ENCODE measurements at regions not wholly inside any gene's neighbourhood (a gene's known extent, or its start where the extent isn't known, plus 50 kb on each side); places are given as distances from the start of the nearest gene placed in this dataset.

DNA sequence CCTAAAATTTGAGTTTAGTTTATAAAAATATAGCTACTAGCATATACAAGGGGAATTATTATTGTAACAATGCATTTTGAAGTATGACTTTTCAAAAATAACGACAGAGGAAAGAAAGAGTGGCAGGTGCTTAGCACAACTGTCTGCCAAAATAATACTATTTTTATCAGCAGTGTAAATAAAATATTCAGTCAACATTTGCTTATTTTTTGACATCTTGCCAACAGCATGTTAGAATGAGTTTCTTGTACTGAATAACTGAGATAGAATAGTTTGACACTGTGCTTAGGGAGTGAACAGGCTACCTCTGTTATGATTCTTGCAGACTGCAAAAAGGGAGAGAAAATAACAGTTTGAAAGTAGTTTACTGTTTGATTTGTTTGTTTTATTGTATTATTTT, 909.8 kb downstream of the BRINP3 start:
- H3K79me2 ChIP-seq (replicated peaks; ENCODE audit: insufficient read depth) = no peaks in the 10 kb centered on the region
- no peaks in the 10 kb centered on the region for H3K36me3 ChIP-seq (ENCODE audit: insufficient read depth)
- H3K27me3 Mint-ChIP-seq (ENCODE audit: insufficient read depth, low read depth, poor library complexity) = no peaks in the 10 kb centered on the region
- H3K4me1 Mint-ChIP-seq = no peaks in the 10 kb centered on the region
- no peaks in the 10 kb centered on the region for H3K36me3 Mint-ChIP-seq (ENCODE audit: low read depth)
- H3K27ac Mint-ChIP-seq = no peak overlapping the region
- H3K9me3 Mint-ChIP-seq = no peaks in the 10 kb centered on the region
- no peak for ATAC-seq
- no peak for DNase-seq (ENCODE audit: low spot score)
- H3K27ac ChIP-seq (ENCODE audit: low read depth) = no peak overlapping the region
- no peak overlapping the region for H2AFZ ChIP-seq
- no peaks in the 10 kb centered on the region for H3K4me1 ChIP-seq (ENCODE audit: insufficient read depth)
- no peaks in the 10 kb centered on the region for H3F3A ChIP-seq (replicated peaks; ENCODE audit: low read depth)
- H4K20me1 ChIP-seq (replicated peaks; ENCODE audit: insufficient read depth) = no peaks in the 10 kb centered on the region
- H3K9me2 ChIP-seq (ENCODE audit: insufficient read depth) = no peaks in the 10 kb centered on the region
- no peak overlapping the region for H3K4me3 Mint-ChIP-seq
- no peak overlapping the region for H3K4me3 ChIP-seq
- H3K4me2 ChIP-seq = no peak overlapping the region
- no peaks in the 10 kb centered on the region for H3K27me3 ChIP-seq (ENCODE audit: insufficient read depth)
- TF ChIP-seq STAT1 (IDR thresholded peaks at IDR 0.05; ENCODE audit: unreplicated experiment) = no peak
- TF ChIP-seq, protein P1, sequence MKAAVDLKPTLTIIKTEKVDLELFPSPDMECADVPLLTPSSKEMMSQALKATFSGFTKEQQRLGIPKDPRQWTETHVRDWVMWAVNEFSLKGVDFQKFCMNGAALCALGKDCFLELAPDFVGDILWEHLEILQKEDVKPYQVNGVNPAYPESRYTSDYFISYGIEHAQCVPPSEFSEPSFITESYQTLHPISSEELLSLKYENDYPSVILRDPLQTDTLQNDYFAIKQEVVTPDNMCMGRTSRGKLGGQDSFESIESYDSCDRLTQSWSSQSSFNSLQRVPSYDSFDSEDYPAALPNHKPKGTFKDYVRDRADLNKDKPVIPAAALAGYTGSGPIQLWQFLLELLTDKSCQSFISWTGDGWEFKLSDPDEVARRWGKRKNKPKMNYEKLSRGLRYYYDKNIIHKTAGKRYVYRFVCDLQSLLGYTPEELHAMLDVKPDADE (IDR thresholded peaks at IDR 0.05) = no peak
- TF ChIP-seq EZH2 (IDR thresholded peaks at IDR 0.05; ENCODE audit: low read depth, unreplicated experiment) = no peak

DNA sequence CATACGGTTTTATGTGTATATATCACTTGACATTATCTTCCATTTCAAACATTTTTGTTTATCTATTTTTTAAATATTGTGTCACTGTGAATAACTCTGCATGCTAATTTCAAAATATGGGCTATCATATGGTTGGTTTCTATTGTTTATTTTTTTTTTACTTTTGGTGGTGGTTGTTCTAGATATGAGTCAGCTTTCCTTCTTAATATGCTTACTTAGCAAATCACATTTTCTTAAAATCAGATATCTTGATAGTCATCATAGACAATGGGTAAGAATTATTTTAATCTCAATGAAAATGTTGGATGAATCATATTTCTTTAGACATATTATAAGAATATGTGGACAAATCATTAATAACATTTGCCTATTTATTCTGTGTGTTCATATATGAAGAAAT, 881.5 kb downstream of the BRINP3 start:
- Histone ChIP-seq H3K4me3 (no peak overlapping the region), H3K27me3 (ENCODE audit: insufficient read depth) (no peaks in the 10 kb centered on the region), H4K20me1 (replicated peaks; ENCODE audit: insufficient read depth) (no peaks in the 10 kb centered on the region), H3K4me2 (no peak overlapping the region), H3K4me1 (ENCODE audit: insufficient read depth) (no peaks in the 10 kb centered on the region), H2AFZ (no peak overlapping the region), H3K36me3 (ENCODE audit: insufficient read depth) (no peaks in the 10 kb centered on the region), H3F3A (replicated peaks; ENCODE audit: low read depth) (no peaks in the 10 kb centered on the region), H3K27ac (ENCODE audit: low read depth) (no peak overlapping the region), H3K9me2 (ENCODE audit: insufficient read depth) (no peaks in the 10 kb centered on the region), H3K79me2 (replicated peaks; ENCODE audit: insufficient read depth) (no peaks in the 10 kb centered on the region)
- Mint-ChIP-seq H3K4me3 (no peak overlapping the region), H3K27ac (no peak overlapping the region), H3K36me3 (ENCODE audit: low read depth) (no peaks in the 10 kb centered on the region), H3K4me1 (no peaks in the 10 kb centered on the region), H3K9me3 (peaks cover 6% of the 10 kb centered on the region; the same call in 2 of the 3 replicates), H3K27me3 (ENCODE audit: insufficient read depth, low read depth, poor library complexity) (no peaks in the 10 kb centered on the region)
- ATAC-seq (no peak), DNase-seq (ENCODE audit: low spot score) (no peak)
- TF ChIP-seq POLR2AphosphoS5 (IDR thresholded peaks at IDR 0.05; ENCODE audit: low read depth) (no peak), NANOG (IDR thresholded peaks at IDR 0.05; ENCODE audit: borderline replicate concordance) (no peak), ZNF331 (CRISPR knock-in tag; IDR thresholded peaks at IDR 0.05; ENCODE audit: low read depth) (no peak), JUNB (IDR thresholded peaks at IDR 0.05; ENCODE audit: unreplicated experiment) (no peak), STAT1 (IDR thresholded peaks at IDR 0.05; ENCODE audit: unreplicated experiment) (no peak), REST (IDR thresholded peaks at IDR 0.05; ENCODE audit: unreplicated experiment) (no peak), EZH2phosphoT487 (IDR thresholded peaks at IDR 0.05; ENCODE audit: unreplicated experiment) (no peak), ZNF462 (CRISPR knock-in tag; IDR thresholded peaks at IDR 0.05) (no peak), CREB1 (CRISPR knock-in tag; IDR thresholded peaks at IDR 0.05; ENCODE audit: low read depth) (no peak)
- TF ChIP-seq, protein P1 (IDR thresholded peaks at IDR 0.05) = no peak

All from GM23338 (cell line).